MCF 10A (cell line): ENCODE measurements at regions not wholly inside any gene's neighbourhood (a gene's known extent, or its start where the extent isn't known, plus 50 kb on each side); places are given as distances from the start of the nearest gene placed in this dataset.
A peak's percentile ranks its signal among the peaks of the same experiment; 100 is the strongest.
"Not testable (repeated sequence)": the region's sequence is repeated elsewhere in the genome, so short reads cannot be mapped to it uniquely, and the experiment has no call there.

Experiments used
- BruUV-seq: library from RNA; stranded (reverse); fragments of 400-500 nt; replicated peaks from 2 replicates; lab custom pipeline; 2021; lab: Mats Ljungman, UMichigan
- CTCF ChIA-PET: fragments of 300-600 bp; sonication (Branson Sonifier 250); formaldehyde crosslinking; extraction: SDS; loops from one replicate; lab custom pipeline; 2021; ENCODE audit warnings: antibody characterized with exemption, inconsistent platforms; lab: Yijun Ruan, JAX
- POLR2A ChIA-PET: fragments of 300-600, 350-650 bp; sonication (Branson Sonifier 250); formaldehyde crosslinking; extraction: SDS; loops from one replicate; lab custom pipeline; 2020; ENCODE audit warnings: antibody characterized with exemption, inconsistent platforms; lab: Yijun Ruan, JAX
- DNase-seq: peaks from one replicate; pipeline ENCODE4 v3.0.0-alpha.2; 2018; ENCODE audit not compliant: unreplicated experiment
- H3K27ac Mint-ChIP-seq: one replicate; pipeline ENCODE4 v1.8.0; 2022; ENCODE audit warnings: mild to moderate bottlenecking, low read depth, mixed read lengths; ENCODE audit not compliant: unreplicated experiment
- H3K27me3 Mint-ChIP-seq: one replicate; pipeline ENCODE4 v1.8.0; 2022; ENCODE audit warnings: mixed read lengths; ENCODE audit not compliant: insufficient read depth, unreplicated experiment
- H3K36me3 Mint-ChIP-seq: one replicate; pipeline ENCODE4 v1.8.0; 2022; ENCODE audit warnings: mild to moderate bottlenecking, moderate library complexity, mixed read lengths; ENCODE audit not compliant: insufficient read depth, unreplicated experiment
- H3K4me1 Mint-ChIP-seq: one replicate; pipeline ENCODE4 v1.8.0; 2022; ENCODE audit warnings: mixed read lengths; ENCODE audit not compliant: insufficient read depth, unreplicated experiment
- H3K4me3 Mint-ChIP-seq: one replicate; pipeline ENCODE4 v1.8.0; 2022; ENCODE audit warnings: mild to moderate bottlenecking, moderate library complexity, mixed read lengths; ENCODE audit not compliant: unreplicated experiment
- H3K9me3 Mint-ChIP-seq: one replicate; pipeline ENCODE4 v1.8.0; 2022; ENCODE audit warnings: mixed read lengths; ENCODE audit not compliant: unreplicated experiment
- CTCF ChIP-seq: fragments of 200-600 bp; IDR thresholded peaks from one replicate; pipeline ENCODE4 v1.8.0; 2022; ENCODE audit warnings: antibody characterized with exemption, mild to moderate bottlenecking; ENCODE audit not compliant: unreplicated experiment
- intact Hi-C: fragments of 100-400 bp; cut with micrococcal nuclease; formaldehyde crosslinking; loops from 2 replicates; pipeline ENCODE4 v1.14.1; 2022

GRCh38 chr4:42252315-42252714, 99.9 kb upstream of the BEND4 start:
- intact Hi-C loops: no loop called here
- ChIA-PET CTCF (interaction anchor here (0.6 to 1.0 kb wide), 2 partner anchors 13 to 239 kb away, joined by 3 to 4 read pairs; no protein-coding TSS in a partner anchor), POLR2A (no interaction called here)
- Mint-ChIP-seq H3K4me1 (no peaks in the 10 kb centered on the region), H3K27ac (no peak overlapping the region), H3K9me3 (no peaks in the 10 kb centered on the region), H3K36me3 (no peaks in the 10 kb centered on the region), H3K4me3 (no peak overlapping the region), H3K27me3 (no peaks in the 10 kb centered on the region)
- TF ChIP-seq CTCF: no peak
- no peak for DNase-seq
- no TSS peak for BruUV-seq

GRCh38 chr4:42257645-42258044, 105.2 kb upstream of the BEND4 start:
- H3K27me3 Mint-ChIP-seq, H3K4me1 Mint-ChIP-seq, POLR2A ChIA-PET, H3K27ac Mint-ChIP-seq, H3K9me3 Mint-ChIP-seq, H3K36me3 Mint-ChIP-seq, BruUV-seq, DNase-seq, H3K4me3 Mint-ChIP-seq, intact Hi-C loops: not testable (repeated sequence)
- CTCF ChIA-PET: interaction anchor here (0.7 to 1.2 kb wide), 3 partner anchors 9 to 72 kb away, joined by 3 read pairs; no protein-coding TSS in a partner anchor

GRCh38 chr4:42262701-42263490, 110.4 kb upstream of the BEND4 start:
- no peak for TF ChIP-seq CTCF
- Mint-ChIP-seq H3K4me1 (peaks cover 7% of the 10 kb centered on the region), H3K9me3 (no peaks in the 10 kb centered on the region), H3K36me3 (no peaks in the 10 kb centered on the region), H3K27me3 (no peaks in the 10 kb centered on the region), H3K27ac (peak overlapping the region; percentile 2), H3K4me3 (no peak overlapping the region)
- BruUV-seq: no TSS peak
- CTCF ChIA-PET: no interaction called here
- no peak for DNase-seq
- intact Hi-C loops: no loop called here
- POLR2A ChIA-PET: no interaction called here

GRCh38 chr4:42265782-42266602, 113.5 kb upstream of the BEND4 start:
- H3K36me3 Mint-ChIP-seq: no peaks in the 10 kb centered on the region
- POLR2A ChIA-PET: interaction anchor here (0.8 kb wide), 1 partner anchor 16 kb away, joined by 3 read pairs; no protein-coding TSS in a partner anchor
- intact Hi-C loops: no loop called here
- no peaks in the 10 kb centered on the region for H3K27me3 Mint-ChIP-seq
- no peak overlapping the region for H3K27ac Mint-ChIP-seq
- peaks cover 7% of the 10 kb centered on the region for H3K4me1 Mint-ChIP-seq
- H3K4me3 Mint-ChIP-seq: no peak overlapping the region
- DNase-seq: no peak
- no peak for TF ChIP-seq CTCF
- BruUV-seq: no TSS peak
- no peaks in the 10 kb centered on the region for H3K9me3 Mint-ChIP-seq
- CTCF ChIA-PET: interaction anchor here (0.9 to 1.8 kb wide), 2 partner anchors 16 to 33 kb away, joined by 3 to 4 read pairs; no protein-coding TSS in a partner anchor
